GM12865 (cell line): ENCODE measurements at regions not wholly inside any gene's neighbourhood (a gene's known extent, or its start where the extent isn't known, plus 50 kb on each side); places are given as distances from the start of the nearest gene placed in this dataset.

Experiments used
- DNase-seq: peaks from one replicate; pipeline ENCODE4 v3.0.0; 2010; ENCODE audit warnings: low read depth
- H3K4me3 ChIP-seq: 2 replicates; pipeline ENCODE4 v1.5.1; 2011; ENCODE audit warnings: mild to moderate bottlenecking, low read depth, low read length, control low read depth
- CTCF ChIP-seq: IDR thresholded peaks from 2 replicates; pipeline ENCODE4 v1.5.1; 2011; ENCODE audit warnings: low read length, control low read depth, low read depth, inconsistent platforms; ENCODE audit not compliant: insufficient read depth; ENCODE audit errors: missing control alignments

GRCh38 chr2:163812926-163813520, 77.2 kb upstream of the FIGN start:
- no peak overlapping the region for H3K4me3 ChIP-seq
- no peak for TF ChIP-seq CTCF
- no peak for DNase-seq

GRCh38 chr2:163808406-163808805, 72.6 kb upstream of the FIGN start:
- DNase-seq, result no peak
- no peak overlapping the region for H3K4me3 ChIP-seq
- TF ChIP-seq CTCF, result no peak

- no peak for DNase-seq
- H3K4me3 ChIP-seq, result no peak overlapping the region
- TF ChIP-seq CTCF, result no peak
Observed at GRCh38 chr2:163802284-163802683, 66.5 kb upstream of the FIGN start.

- no peak for DNase-seq
- H3K4me3 ChIP-seq, result no peak overlapping the region
- no peak for TF ChIP-seq CTCF
Observed at GRCh38 chr2:163801486-163801885, 65.7 kb upstream of the FIGN start.

- DNase-seq, result no peak
- no peak for TF ChIP-seq CTCF
- no peak overlapping the region for H3K4me3 ChIP-seq
Observed at GRCh38 chr2:163800951-163801381, 65.2 kb upstream of the FIGN start.

- DNase-seq, result no peak
- no peak for TF ChIP-seq CTCF
- H3K4me3 ChIP-seq, result no peak overlapping the region
Observed at GRCh38 chr2:163799807-163800206, 64.0 kb upstream of the FIGN start.

- H3K4me3 ChIP-seq, result no peak overlapping the region
- no peak for DNase-seq
- no peak for TF ChIP-seq CTCF
Observed at GRCh38 chr2:163794635-163795034, 58.8 kb upstream of the FIGN start.
